Kasumi-1 (cell line): ENCODE measurements at regions not wholly inside any gene's neighbourhood (a gene's known extent, or its start where the extent isn't known, plus 50 kb on each side); places are given as distances from the start of the nearest gene placed in this dataset.
"Not testable (repeated sequence)": the region's sequence is repeated elsewhere in the genome, so short reads cannot be mapped to it uniquely, and the experiment has no call there.

Source experiments
- DNase-seq, 2 experiments: peaks; one replicate each; lab custom pipeline; 2025; lab: John Stamatoyannopoulos, UW

- DNase-seq = no peak
Measured at GRCh38 chr3:191148131-191148530, 50.9 kb upstream of the OSTN start.

- no peak for DNase-seq
Measured at GRCh38 chr3:191143224-191143623, 55.8 kb upstream of the OSTN start.

GRCh38 chr3:191141728-191142127 lies 57.3 kb upstream of the OSTN start:
- DNase-seq = peak; percentile 41 to 43

- no peak for DNase-seq
Measured at GRCh38 chr3:191139736-191140135, 59.3 kb upstream of the OSTN start.

- DNase-seq = peak in 1 of 2 experiments; percentile 26
Measured at GRCh38 chr3:191138937-191139336, 60.1 kb upstream of the OSTN start.

GRCh38 chr3:191137708-191138107 lies 61.3 kb upstream of the OSTN start:
- no peak for DNase-seq

- peak; percentile 25 for DNase-seq
Measured at GRCh38 chr3:191136347-191136746, 62.7 kb upstream of the OSTN start.

GRCh38 chr3:191135175-191135574 lies 63.9 kb upstream of the OSTN start:
- no peak for DNase-seq

- no peak for DNase-seq
Measured at GRCh38 chr3:191133359-191133758, 65.7 kb upstream of the OSTN start.

GRCh38 chr3:191131305-191131704 lies 67.7 kb upstream of the OSTN start:
- DNase-seq = no peak

- DNase-seq = not testable (repeated sequence)
Measured at GRCh38 chr3:191124891-191125290, 74.2 kb upstream of the OSTN start.

GRCh38 chr3:191123946-191124345 lies 75.1 kb upstream of the OSTN start:
- no peak for DNase-seq

GRCh38 chr3:191123231-191123630 lies 75.8 kb upstream of the OSTN start:
- DNase-seq = no peak

- no peak for DNase-seq
Measured at GRCh38 chr3:191120447-191121298, 78.4 kb upstream of the OSTN start.

- no peak for DNase-seq
Measured at GRCh38 chr3:191119415-191120295, 79.4 kb upstream of the OSTN start.

GRCh38 chr3:191111722-191112121 lies 87.3 kb upstream of the OSTN start:
- no peak for DNase-seq

- DNase-seq = no peak
Measured at GRCh38 chr3:191105418-191105817, 93.6 kb upstream of the OSTN start.

GRCh38 chr3:191100516-191100915 lies 98.5 kb upstream of the OSTN start:
- DNase-seq = no peak

- no peak for DNase-seq
Measured at GRCh38 chr3:191094057-191094845, 104.8 kb upstream of the OSTN start.

GRCh38 chr3:191087391-191087790 lies 111.7 kb upstream of the OSTN start:
- no peak for DNase-seq

- DNase-seq = no peak
Measured at GRCh38 chr3:191085091-191085490, 114.0 kb upstream of the OSTN start.

GRCh38 chr3:191078913-191079312 lies 120.1 kb upstream of the OSTN start:
- DNase-seq = not testable (repeated sequence)
